DMS153 (cell line): ENCODE measurements at regions not wholly inside any gene's neighbourhood (a gene's known extent, or its start where the extent isn't known, plus 50 kb on each side); places are given as distances from the start of the nearest gene placed in this dataset.

Experiments
- DNase-seq: peaks from one replicate; lab custom pipeline; 2025; lab: John Stamatoyannopoulos, UW

GRCh38 chr4:57689693-57690205 is 579.6 kb upstream of the IGFBP7 start:
- DNase-seq = no peak

- DNase-seq = no peak
Observed at GRCh38 chr4:57682275-57682674, 572.1 kb upstream of the IGFBP7 start.

GRCh38 chr4:57679969-57680368 is 569.8 kb upstream of the IGFBP7 start:
- DNase-seq = no peak

GRCh38 chr4:57676394-57676793 is 566.2 kb upstream of the IGFBP7 start:
- no peak for DNase-seq

- no peak for DNase-seq
Observed at GRCh38 chr4:57672846-57673433, 562.8 kb upstream of the IGFBP7 start.

DNA sequence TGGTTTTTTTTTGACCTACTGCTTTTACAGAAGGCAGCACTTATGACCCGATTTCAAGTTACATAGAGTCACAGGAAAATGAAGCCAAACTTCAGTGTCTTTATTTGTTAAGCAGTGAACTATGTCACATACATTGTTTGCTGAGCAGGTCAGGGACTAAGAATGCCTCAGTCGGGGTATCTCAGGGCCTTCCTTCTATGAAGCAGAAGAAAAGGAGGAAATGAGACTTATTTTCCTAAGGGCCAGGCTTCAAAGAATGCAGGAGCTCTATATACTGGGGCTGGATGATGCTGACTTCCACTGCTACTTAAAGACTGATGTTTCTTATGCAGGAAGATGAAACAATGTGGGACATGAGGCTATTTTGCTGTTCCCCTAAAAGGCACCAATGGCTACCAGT is 558.4 kb upstream of the IGFBP7 start:
- no peak for DNase-seq

DNA sequence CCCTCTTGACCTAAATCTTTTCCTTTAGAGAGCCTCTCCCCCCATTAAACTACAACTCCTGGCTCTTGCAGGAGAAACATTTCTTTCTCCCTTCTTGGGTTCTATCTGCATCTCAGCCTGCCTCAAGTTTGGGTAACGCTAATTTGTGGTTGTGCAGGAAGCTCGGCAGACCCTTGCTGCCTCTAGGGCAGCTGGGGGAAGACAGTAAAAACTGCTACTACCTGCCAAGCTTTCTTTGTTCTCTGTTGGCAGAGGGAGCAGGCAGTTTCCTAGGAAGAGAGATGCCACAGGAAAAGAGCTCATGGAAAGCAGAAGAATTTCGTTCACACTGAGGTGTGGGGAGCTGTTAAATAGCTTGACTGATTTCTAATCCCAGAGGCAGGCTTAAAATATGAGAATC is 555.6 kb upstream of the IGFBP7 start:
- no peak for DNase-seq

DNA sequence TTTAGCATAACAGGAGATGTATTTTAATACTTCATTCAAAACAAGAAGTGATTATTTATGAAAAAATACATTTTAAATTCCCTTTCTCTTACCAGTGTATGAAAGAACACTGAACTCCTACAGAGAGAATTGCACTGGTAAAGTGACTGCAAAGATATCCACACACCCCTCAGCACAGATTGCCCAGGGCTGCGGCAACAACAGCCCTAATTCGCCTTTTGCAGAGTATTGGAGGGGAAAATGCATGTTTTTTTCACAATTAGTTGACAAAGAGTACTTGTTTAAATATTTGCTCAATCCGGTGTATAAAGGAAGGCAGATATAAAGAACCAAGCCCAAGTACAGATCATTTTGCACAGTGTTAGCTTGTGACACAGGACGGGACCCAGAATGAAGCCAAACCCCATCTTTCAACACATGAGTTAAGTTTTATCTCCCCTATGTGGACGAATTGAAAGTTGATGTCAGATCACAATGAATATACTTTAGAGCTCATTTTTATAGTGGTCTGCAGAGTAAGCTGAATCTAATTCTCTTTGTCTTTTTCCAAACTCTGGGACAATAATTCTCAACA is 551.4 kb upstream of the IGFBP7 start:
- DNase-seq = no peak

DNA sequence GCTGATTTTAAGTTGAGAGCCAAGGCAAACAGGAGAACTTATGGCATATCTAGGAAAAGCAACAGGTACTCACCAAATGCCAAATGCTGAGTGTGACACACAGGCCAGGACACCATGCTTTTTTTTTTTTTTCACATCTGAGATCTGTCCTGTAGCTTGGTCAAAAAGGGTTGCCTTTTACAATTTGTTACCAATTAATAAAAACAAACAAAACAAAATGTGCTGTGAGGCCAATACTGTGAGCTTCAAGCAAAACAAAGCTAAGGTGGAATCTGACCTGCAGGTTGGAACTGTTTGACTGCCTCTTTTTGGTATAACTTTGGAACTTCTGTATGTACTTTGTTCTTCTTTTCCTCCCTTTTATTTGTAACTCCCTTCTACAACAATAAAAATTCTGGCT is 548.5 kb upstream of the IGFBP7 start:
- DNase-seq = no peak

GRCh38 chr4:57658188-57658587 is 548.0 kb upstream of the IGFBP7 start:
- DNase-seq = no peak

DNA sequence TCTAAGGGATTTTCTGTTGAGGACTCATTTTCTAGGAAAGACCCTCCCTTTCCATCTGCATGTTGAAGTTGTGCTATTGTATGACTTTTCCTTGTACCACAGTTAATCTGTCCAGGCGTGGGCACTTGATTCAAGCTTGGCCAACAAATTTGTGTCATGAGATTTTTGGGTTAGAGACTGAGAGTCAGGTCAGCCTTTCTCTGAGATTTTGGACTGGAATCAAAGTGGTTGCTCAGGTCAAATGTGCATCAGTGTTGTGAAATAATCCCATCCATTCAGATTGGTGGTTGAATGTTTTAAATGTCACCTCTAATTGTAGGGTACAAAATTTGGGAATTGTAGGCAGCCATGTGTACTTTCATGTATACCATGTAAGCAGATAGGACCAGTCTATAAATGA is 545.2 kb upstream of the IGFBP7 start:
- no peak for DNase-seq

GRCh38 chr4:57652779-57653178 is 542.6 kb upstream of the IGFBP7 start:
- no peak for DNase-seq

- DNase-seq = no peak
Observed at GRCh38 chr4:57640391-57641100, 530.4 kb upstream of the IGFBP7 start.

- no peak for DNase-seq
Observed at GRCh38 chr4:57639561-57640382, 529.6 kb upstream of the IGFBP7 start.

DNA sequence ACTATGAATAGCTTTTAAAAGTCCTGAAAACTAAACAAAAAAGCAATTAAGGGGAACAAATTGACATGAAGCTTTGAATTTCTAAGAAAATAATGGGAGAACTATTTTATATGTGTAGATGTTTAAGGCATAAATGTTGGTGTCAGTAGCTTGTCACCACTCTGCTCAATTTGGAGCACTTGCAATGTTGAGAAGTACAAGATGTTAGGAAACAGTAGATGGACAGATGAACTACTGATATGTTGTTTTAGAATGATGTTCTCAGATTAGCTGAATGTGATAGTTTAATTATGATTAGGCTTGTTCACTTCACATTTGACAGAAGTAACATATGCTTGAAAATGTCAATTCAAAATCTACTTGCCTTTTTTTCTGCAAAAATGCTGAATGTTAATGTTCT is 525.7 kb upstream of the IGFBP7 start:
- no peak for DNase-seq

GRCh38 chr4:57633212-57633859 is 523.2 kb upstream of the IGFBP7 start:
- no peak for DNase-seq

DNA sequence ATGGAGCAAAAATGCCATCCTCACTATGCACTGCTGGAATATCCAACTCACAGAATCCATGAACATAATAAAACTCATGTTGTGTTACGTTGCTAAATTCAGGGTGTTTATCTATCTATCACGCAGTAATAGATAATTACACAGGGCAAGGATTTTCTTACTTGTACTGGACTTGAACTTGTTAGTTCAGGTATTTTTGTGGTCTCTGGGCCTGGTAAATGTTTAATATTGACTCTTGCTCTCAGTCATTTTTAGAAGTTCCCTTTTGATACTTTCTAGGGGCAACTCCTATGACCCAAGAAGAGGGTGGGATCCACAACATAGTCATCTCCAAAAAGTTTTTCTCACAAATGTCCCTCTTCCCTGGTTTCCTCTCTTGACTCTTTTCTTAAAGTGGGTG is 522.4 kb upstream of the IGFBP7 start:
- DNase-seq = no peak

- no peak for DNase-seq
Observed at GRCh38 chr4:57631147-57631546, 521.0 kb upstream of the IGFBP7 start.

DNA sequence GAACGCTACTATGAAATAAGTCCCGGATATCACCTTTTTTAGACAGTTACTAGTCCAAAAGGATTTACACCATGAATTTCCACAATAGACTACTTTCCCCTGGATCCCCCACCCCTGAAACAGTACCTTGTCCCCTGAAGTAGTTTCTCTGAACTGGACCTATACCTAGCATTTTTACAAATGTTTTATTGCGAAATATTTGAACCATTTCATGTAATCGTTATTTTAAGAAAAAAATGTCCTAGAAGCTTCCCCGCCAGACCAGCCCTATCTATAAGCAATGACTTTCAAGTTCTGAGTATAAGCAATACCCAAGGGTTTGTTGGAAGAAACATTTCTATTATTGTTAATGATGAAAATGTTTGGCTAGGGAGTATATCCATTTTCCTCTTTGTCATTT is 517.8 kb upstream of the IGFBP7 start:
- no peak for DNase-seq

DNA sequence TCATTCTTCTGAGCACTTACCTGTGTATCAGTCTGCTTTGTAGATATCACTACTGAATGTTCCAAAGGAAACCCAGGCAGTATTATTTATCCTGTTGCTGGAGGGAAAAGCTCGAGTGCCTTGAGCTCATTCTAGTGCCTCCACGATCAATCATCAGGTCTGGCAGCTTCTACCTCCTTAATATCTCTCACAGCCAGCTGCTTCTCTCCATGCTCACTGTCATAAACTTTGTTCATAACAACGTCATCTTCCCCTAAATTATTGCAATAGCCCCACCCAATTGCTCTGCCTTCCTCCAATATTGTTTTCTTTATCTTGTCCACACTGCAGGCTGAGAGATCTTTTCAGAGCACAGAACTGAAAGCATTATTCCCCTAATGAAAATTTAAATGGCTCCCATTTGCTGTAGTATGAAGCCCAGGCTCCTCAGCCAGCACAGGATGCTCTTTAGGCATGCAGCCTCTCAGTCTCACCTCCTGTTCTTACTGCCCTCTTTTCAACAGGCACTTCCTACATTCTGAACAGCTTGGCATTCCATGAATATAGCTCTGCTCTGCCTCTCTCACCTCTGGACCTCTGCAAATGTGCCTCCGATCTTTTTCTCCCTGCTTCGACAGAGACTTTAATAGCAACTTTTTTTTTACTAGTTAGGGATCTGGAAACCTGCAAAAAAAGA is 504.2 kb upstream of the IGFBP7 start:
- DNase-seq = no peak

- DNase-seq = no peak
Observed at GRCh38 chr4:57612279-57612678, 502.1 kb upstream of the IGFBP7 start.
